ENCODE measurements at regions not wholly inside any gene's neighbourhood (a gene's known extent, or its start where the extent isn't known, plus 50 kb on each side); places are given as distances from the start of the nearest gene placed in this dataset.
A peak's percentile ranks its signal among the peaks of the same experiment; 100 is the strongest.

DNA sequence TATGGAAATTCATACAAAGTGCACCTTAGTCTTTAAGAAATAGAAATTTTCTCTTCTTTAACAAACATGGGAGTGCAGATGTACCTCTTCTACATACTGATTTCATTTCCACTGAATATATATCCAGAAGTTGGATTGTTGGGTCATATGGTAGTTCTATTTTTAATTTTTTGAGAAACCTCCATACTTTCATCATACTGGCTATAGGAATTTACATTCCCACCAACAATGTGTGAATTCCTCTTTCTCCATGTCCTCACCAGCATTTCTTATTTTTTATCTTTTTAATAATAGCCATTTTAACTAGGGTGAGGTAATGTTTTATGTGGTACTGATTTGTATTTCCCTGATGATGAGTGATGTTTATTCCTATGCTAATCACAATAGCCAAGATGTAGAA lies 87.5 kb downstream of the RGS2 start:
- DNase-seq (ENCODE audit: low spot score in 2 of 2) = no peak
- intact Hi-C loops (cut with DNase I; ENCODE audit: low total_unique reads) = no loop called here
- H3K4me3 ChIP-seq (ENCODE audit: low read depth, poor library complexity, severe bottlenecking) = no peak overlapping the region
- TF ChIP-seq, protein P1, sequence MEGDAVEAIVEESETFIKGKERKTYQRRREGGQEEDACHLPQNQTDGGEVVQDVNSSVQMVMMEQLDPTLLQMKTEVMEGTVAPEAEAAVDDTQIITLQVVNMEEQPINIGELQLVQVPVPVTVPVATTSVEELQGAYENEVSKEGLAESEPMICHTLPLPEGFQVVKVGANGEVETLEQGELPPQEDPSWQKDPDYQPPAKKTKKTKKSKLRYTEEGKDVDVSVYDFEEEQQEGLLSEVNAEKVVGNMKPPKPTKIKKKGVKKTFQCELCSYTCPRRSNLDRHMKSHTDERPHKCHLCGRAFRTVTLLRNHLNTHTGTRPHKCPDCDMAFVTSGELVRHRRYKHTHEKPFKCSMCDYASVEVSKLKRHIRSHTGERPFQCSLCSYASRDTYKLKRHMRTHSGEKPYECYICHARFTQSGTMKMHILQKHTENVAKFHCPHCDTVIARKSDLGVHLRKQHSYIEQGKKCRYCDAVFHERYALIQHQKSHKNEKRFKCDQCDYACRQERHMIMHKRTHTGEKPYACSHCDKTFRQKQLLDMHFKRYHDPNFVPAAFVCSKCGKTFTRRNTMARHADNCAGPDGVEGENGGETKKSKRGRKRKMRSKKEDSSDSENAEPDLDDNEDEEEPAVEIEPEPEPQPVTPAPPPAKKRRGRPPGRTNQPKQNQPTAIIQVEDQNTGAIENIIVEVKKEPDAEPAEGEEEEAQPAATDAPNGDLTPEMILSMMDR (IDR thresholded peaks at IDR 0.05) = no peak
- TF ChIP-seq POLR2A (IDR thresholded peaks at IDR 0.05) = no peak

- WGBS, 2 donors = 27 to 38% methylated on average over 1 of the region's 1 CpG
- intact Hi-C loops (cut with DNase I; ENCODE audit: low total_unique reads) = no loop called here
- TF ChIP-seq, protein P1 (IDR thresholded peaks at IDR 0.05) = no peak
- no peak for TF ChIP-seq POLR2A (IDR thresholded peaks at IDR 0.05)
- no peak for DNase-seq (ENCODE audit: low spot score in 2 of 2)
- no peak overlapping the region for H3K4me3 ChIP-seq (ENCODE audit: low read depth, poor library complexity, severe bottlenecking)
These were observed 92.7 kb downstream of the RGS2 start for GRCh38 chr1:192901500-192901899.

- no peak overlapping the region for H3K4me3 ChIP-seq (ENCODE audit: low read depth, poor library complexity, severe bottlenecking)
- TF ChIP-seq POLR2A (IDR thresholded peaks at IDR 0.05) = no peak
- TF ChIP-seq, protein P1 (IDR thresholded peaks at IDR 0.05) = no peak
- 52 to 67% methylated on average over 5 of the region's 5 CpGs for WGBS, 2 donors
- no peak for DNase-seq (ENCODE audit: low spot score in 2 of 2)
- intact Hi-C loops (cut with DNase I; ENCODE audit: low total_unique reads) = no loop called here
These were observed 94.3 kb downstream of the RGS2 start for GRCh38 chr1:192903142-192903541.

- intact Hi-C loops (cut with DNase I; ENCODE audit: low total_unique reads) = no loop called here
- no peak overlapping the region for H3K4me3 ChIP-seq (ENCODE audit: low read depth, poor library complexity, severe bottlenecking)
- DNase-seq (ENCODE audit: low spot score in 2 of 2) = peak in 1 of 2 donors; percentile 27
- WGBS, 2 donors = 36% methylated on average over 7 of the region's 7 CpGs
- TF ChIP-seq, protein P1 (IDR thresholded peaks at IDR 0.05) = no peak
- TF ChIP-seq POLR2A (IDR thresholded peaks at IDR 0.05) = no peak
These were observed 95.6 kb downstream of the RGS2 start for GRCh38 chr1:192904438-192904895.

- intact Hi-C loops (cut with DNase I; ENCODE audit: low total_unique reads) = no loop called here
- no peak overlapping the region for H3K4me3 ChIP-seq (ENCODE audit: low read depth, poor library complexity, severe bottlenecking)
- TF ChIP-seq, protein P1 (IDR thresholded peaks at IDR 0.05) = no peak
- no peak for TF ChIP-seq POLR2A (IDR thresholded peaks at IDR 0.05)
- DNase-seq (ENCODE audit: low spot score in 2 of 2) = no peak
These were observed 96.2 kb downstream of the RGS2 start for GRCh38 chr1:192905049-192905448.

- TF ChIP-seq POLR2A (IDR thresholded peaks at IDR 0.05) = no peak
- TF ChIP-seq, protein P1 (IDR thresholded peaks at IDR 0.05) = no peak
- intact Hi-C loops (cut with DNase I; ENCODE audit: low total_unique reads) = no loop called here
- DNase-seq (ENCODE audit: low spot score in 2 of 2) = no peak
- WGBS, 2 donors = 90 to 96% methylated on average over 3 of the region's 3 CpGs
- H3K4me3 ChIP-seq (ENCODE audit: low read depth, poor library complexity, severe bottlenecking) = no peak overlapping the region
These were observed 97.5 kb downstream of the RGS2 start for GRCh38 chr1:192906334-192906733.
